ENCODE measurements at regions not wholly inside any gene's neighbourhood (a gene's known extent, or its start where the extent isn't known, plus 50 kb on each side); places are given as distances from the start of the nearest gene placed in this dataset.

- DNase-seq, result no peak
Measured at GRCh38 chr16:79747688-79748087, 147.2 kb upstream of the MAF start.

- no peak for DNase-seq
Measured at GRCh38 chr16:79740252-79740651, 139.7 kb upstream of the MAF start.

- no peak for DNase-seq
Measured at GRCh38 chr16:79735271-79735670, 134.7 kb upstream of the MAF start.

- DNase-seq, result no peak
Measured at GRCh38 chr16:79734721-79735120, 134.2 kb upstream of the MAF start.

DNA sequence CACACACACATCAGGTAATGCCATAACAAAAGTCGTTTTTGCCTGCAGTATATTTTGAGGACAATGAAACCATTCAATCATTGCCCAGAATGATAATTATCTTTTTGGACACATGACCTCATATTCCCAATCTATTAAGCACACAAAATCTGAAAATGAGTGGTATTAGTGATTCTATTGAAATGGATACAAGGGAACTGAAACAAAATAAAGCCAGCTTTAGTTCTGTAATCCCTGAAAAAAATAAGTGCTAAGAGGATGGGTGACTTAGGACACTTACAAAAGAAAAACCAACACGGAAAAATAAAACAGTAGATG, 128.3 kb upstream of the MAF start:
- DNase-seq, result no peak

- DNase-seq, result no peak
Measured at GRCh38 chr16:79728048-79728922, 127.7 kb upstream of the MAF start.

- DNase-seq, result no peak
Measured at GRCh38 chr16:79726902-79727301, 126.4 kb upstream of the MAF start.

GRCh38 chr16:79725051-79725450, 124.5 kb upstream of the MAF start:
- DNase-seq, result no peak

DNA sequence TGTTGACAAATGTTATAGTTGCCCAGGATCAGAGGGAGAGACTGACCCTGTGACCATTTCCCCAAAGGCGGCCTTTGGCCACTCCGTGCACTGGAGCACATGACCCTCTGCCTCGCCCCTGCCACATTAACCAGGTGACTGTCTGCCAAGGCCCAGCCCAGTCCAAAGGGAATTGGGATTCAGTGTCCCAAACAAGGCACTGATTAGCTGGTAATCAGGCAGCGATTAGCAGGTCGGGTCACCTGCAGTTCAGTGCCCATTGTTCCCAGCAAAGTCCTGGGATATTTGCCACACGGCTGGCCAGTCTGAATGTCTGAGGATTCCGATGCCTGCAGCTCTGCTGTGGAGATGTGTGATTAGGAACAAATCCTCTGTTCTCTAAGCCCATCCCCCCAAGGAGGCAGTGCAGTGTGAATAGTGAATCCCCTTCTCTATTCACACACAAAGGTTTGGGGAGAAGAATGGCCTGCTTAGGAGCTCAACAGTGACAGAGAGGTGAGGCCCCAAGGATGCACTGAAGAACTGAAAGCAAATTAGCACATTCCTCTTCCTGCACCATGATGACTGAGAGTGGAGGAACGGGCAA, 123.1 kb upstream of the MAF start:
- DNase-seq, result no peak

DNA sequence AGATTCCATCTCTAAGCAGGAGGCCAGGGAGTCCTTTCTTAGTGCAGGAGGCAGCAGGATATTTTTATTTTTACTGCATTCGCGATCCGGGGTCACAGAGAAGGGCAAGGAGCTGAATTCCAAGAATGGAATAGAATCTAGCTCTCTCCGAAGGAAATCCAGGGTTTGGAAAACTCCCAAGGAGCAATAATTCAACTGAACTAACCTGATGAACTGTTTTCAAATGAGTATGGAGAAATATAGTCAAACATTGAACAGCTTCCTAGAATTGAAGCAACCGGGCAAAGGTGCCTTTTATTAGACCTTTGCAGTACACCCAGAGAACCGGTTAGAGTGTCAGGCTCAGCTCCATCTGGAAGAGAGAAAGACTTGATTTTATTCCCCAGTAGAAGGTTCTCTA, 120.7 kb upstream of the MAF start:
- no peak for DNase-seq

- DNase-seq, result no peak
Measured at GRCh38 chr16:79717333-79718137, 117.0 kb upstream of the MAF start.

GRCh38 chr16:79716645-79717332, 116.3 kb upstream of the MAF start:
- no peak for DNase-seq

- DNase-seq, result no peak
Measured at GRCh38 chr16:79715061-79715460, 114.5 kb upstream of the MAF start.

DNA sequence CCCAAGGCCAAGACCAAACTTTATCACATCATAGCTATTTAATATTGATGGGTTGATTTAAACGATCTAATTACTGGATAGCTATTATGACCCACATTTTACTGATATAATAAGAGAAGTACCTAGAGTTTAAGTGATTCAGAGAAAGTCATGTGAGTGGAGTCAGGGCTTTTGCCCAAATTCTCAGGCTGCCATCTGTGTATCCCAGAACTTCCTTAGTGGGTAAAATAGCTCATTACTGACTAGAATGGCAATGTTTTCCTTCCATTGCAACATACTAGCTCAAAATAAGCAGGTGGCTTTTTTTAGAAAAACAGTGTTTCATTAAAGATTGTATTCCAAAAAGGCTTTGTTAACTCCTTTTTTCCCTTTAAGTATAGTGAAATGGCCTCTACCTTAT, 113.9 kb upstream of the MAF start:
- DNase-seq, result no peak

GRCh38 chr16:79713609-79714309, 113.2 kb upstream of the MAF start:
- DNase-seq, result no peak

DNA sequence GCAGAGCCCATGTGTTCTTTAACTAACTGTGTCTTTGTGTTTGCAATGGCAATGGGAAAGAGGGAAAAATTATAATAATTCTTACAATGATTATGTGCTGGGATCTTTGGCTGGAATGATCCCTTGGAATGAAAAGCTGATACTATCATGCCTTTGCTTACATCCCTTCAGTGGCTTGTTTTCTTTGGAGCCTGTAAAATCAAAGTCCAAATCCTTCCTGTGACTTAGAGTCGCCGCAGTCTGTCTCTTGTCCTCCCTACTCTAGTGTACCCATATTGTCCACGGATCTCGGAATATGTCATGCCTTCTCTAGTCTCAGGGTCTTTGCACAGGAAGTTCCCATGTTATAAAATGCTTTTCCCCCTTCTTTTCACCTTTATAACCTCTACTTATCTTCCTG, 111.7 kb upstream of the MAF start:
- no peak for DNase-seq

DNA sequence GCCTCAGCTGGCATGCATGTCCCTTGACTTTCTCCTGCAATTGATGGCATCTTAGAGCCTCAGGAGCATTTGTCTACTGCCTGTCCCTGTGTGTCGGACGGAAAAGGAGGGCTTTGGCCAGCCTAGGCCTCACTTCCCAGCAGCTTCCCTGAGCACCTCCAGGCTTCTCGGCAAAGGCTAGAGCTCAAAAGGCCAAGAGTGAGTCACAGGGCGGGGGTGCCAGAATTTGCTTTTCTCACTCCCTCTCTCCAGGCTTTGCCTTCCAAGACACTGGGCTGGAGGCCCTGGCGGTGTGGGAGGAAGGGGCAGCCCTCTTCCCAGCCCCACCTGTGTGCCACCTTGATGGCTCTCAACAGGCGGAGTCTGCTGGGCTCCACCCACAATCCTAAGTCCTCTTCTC, 107.3 kb upstream of the MAF start:
- no peak for DNase-seq

GRCh38 chr16:79703066-79703465, 102.5 kb upstream of the MAF start:
- DNase-seq, result peak; percentile 60

DNA sequence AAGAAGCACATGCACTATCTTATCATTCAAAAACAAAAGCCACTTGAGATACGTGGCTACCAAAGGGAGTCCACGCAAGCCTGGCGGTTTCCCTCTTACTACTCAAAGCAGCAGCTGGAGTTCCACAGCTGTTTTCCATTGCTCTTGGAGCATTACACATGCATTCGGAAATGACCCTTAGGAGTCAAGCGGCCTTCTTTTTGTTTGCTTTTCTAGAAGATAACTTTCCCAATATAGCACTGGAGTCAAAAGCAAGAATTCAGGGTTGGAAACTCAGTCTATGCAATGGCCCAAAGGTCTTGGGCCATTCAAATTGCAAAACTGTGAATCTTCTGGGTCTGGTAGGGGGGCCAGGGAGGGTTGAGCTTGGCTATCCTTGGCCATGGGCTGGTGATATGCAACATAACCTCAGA, 97.8 kb upstream of the MAF start:
- DNase-seq, result peak; percentile 55

DNA sequence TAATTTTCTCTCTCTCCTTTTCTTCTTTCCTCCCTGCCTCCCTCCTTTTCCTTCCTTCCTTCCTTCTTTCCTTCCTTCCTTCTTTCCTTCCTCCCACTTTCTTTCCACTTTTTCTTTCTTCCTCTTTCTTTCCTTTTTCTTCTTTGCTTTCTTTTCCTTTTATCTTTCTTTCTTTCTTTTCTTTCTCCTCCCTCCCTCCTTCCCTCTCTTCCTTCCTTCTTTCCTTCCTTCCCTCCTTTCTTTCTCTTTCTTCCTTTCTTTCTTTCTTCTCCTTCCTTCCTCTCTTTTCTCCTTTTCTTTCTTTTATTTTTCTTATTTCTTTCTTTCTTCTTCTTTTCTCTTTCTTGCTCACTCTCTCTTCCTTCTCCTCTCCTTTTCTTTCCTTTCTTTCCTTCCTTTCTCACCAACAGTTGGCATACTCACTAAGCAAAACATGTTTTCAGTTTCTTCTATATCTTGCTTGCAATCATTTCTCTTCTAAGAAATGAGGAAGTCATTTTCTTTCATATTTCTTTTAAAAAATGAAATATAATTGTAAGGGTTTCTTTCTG, 97.1 kb upstream of the MAF start:
- DNase-seq, result no peak

GRCh38 chr16:79691007-79691406, 90.5 kb upstream of the MAF start:
- DNase-seq, result peak; percentile 75

DNA sequence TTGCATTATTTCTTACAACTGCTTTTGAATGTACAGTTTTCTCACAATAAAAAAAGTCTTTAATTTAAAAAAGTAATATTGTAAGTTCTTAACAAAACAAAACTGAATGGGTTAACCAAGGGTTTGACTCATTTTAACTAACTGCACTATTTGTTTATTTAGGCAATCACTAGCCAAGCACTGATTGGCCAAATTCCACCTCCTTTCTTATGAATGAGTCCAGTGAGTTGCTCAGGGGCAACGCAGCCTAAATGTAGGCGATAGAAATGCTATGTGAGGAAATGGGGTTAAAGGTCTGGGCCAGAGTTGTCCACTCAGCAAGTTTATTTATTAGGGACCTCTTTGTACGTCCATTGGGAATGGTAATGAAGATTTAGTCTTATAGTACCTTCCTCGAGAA, 89.6 kb upstream of the MAF start:
- no peak for DNase-seq
